Esophagus squamous epithelium (tissue), 5 donors: ENCODE measurements at regions not wholly inside any gene's neighbourhood (a gene's known extent, or its start where the extent isn't known, plus 50 kb on each side); places are given as distances from the start of the nearest gene placed in this dataset.

Experiments
- DNase-seq: peaks from one replicate; lab custom pipeline; 2025; lab: John Stamatoyannopoulos, UW
- H3K27ac ChIP-seq, 4 donors: fragments of 200-600 bp; sonication (generic); one replicate each; pipeline ENCODE4 v1.5.1; 2016 to 2019; ENCODE audit warnings: mild to moderate bottlenecking in 1 of 4
- H3K27me3 ChIP-seq, 4 donors: fragments of 200-600 bp; sonication (generic); 1 replicate in 3 of 4; 2 replicates in 1 of 4; pipeline versions ENCODE4 v1.5.1 to v1.6.0; 2017 to 2021; ENCODE audit warnings: antibody characterized with exemption in 1 of 4
- H3K36me3 ChIP-seq, 3 donors: fragments of 200-600 bp; sonication (generic); one replicate each; pipeline ENCODE4 v1.5.1; 2016 to 2019
- H3K4me1 ChIP-seq, 3 donors: fragments of 200-600 bp; sonication (generic); one replicate each; pipeline ENCODE4 v1.5.1; 2017 to 2019
- H3K4me3 ChIP-seq, 4 donors: fragments of 200-600 bp; sonication (generic); 1 replicate in 3 of 4; 2 replicates in 1 of 4; pipeline ENCODE4 v1.5.1; 2016 to 2019; ENCODE audit warnings: mild to moderate bottlenecking in 2 of 4, moderate library complexity in 1 of 4
- H3K9me3 ChIP-seq, 3 donors: fragments of 200-600 bp; sonication (generic); one replicate each; pipeline ENCODE4 v1.5.1; 2016 to 2019
- POLR2A ChIP-seq, 4 donors: fragments of 450-650 bp; IDR thresholded peaks; one replicate each; pipeline ENCODE4 v1.6.1; 2017; ENCODE audit warnings: antibody characterized with exemption in 4 of 4, mild to moderate bottlenecking in 4 of 4, moderate library complexity in 3 of 4
- WGBS, 2 donors: methylation state at CpG; one replicate each; pipeline ENCODE4 v1.1.5; 2018; 5-methylcytosine and 5-hydroxymethylcytosine counted together
- intact Hi-C: fragments of 100-400 bp; cut with DNase I; formaldehyde crosslinking; loops from one replicate; pipeline ENCODE4 v1.15.0; 2022
- TF ChIP-seq, protein P1 (sequence below), 6 experiments: fragments of 450-650 bp in 4 of 6; fragments of 200-600 bp in 2 of 6; sonication (generic) in 2 of 6; IDR thresholded peaks; one replicate each; pipeline ENCODE4 v1.5.1; 2016 to 2019; ENCODE audit warnings: antibody characterized with exemption in 6 of 6, mild to moderate bottlenecking in 4 of 6, moderate library complexity in 4 of 6
- donor health status: DM: yes; HTN: yes; CAD: no.

DNA sequence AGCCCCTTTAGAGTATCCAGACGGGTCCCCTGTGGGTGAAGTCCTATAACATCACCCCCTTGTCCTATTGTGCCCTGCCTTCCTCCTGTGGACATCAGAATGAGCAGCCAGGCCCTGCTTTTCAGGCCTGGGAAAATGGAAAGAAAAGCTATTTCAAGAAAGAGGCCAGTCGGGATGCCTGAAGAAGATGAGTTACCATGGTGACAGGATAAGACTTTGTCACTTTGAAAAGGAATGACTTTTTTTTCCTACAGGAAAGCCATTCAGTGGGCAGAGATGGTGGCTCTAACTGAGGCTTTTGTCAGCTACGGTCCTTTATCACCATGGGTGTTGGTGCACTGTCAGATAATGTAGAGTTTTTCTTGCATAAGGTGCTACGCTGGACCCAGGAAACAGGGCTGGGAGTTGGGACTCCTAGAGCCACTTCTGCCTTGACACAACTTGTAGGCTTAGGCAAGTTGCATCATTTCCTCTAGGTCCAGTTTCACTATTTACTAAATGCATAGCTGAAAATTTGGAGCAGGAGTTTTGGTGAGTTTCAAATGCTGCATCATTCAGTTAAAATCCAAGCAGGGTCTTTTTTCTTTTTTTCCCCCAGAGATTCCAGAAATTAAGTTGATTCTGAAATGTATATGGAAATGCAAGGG, 179.0 kb upstream of the ADRA1D start:
- TF ChIP-seq, protein P1, sequence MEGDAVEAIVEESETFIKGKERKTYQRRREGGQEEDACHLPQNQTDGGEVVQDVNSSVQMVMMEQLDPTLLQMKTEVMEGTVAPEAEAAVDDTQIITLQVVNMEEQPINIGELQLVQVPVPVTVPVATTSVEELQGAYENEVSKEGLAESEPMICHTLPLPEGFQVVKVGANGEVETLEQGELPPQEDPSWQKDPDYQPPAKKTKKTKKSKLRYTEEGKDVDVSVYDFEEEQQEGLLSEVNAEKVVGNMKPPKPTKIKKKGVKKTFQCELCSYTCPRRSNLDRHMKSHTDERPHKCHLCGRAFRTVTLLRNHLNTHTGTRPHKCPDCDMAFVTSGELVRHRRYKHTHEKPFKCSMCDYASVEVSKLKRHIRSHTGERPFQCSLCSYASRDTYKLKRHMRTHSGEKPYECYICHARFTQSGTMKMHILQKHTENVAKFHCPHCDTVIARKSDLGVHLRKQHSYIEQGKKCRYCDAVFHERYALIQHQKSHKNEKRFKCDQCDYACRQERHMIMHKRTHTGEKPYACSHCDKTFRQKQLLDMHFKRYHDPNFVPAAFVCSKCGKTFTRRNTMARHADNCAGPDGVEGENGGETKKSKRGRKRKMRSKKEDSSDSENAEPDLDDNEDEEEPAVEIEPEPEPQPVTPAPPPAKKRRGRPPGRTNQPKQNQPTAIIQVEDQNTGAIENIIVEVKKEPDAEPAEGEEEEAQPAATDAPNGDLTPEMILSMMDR (IDR thresholded peaks at IDR 0.05), result no peak
- TF ChIP-seq POLR2A (IDR thresholded peaks at IDR 0.05), result no peak
- intact Hi-C loops, result no loop called here
- WGBS, 2 donors, result 56 to 69% methylated on average over 4 of the region's 4 CpGs
- no peaks in the 10 kb centered on the region for H3K4me1 ChIP-seq
- no peak for DNase-seq
- H3K9me3 ChIP-seq, result no peaks in the 10 kb centered on the region
- H3K36me3 ChIP-seq, result no peaks in the 10 kb centered on the region
- H3K27me3 ChIP-seq, result no peaks in the 10 kb centered on the region
- H3K27ac ChIP-seq, result no peak overlapping the region
- H3K4me3 ChIP-seq, result no peak overlapping the region

GRCh38 chr20:4418141-4418540, 169.1 kb upstream of the ADRA1D start:
- no peak for DNase-seq

GRCh38 chr20:4415281-4415680, 166.2 kb upstream of the ADRA1D start:
- Histone ChIP-seq H3K36me3 (no peaks in the 10 kb centered on the region), H3K4me1 (no peaks in the 10 kb centered on the region), H3K4me3 (no peak overlapping the region), H3K9me3 (no peaks in the 10 kb centered on the region), H3K27ac (no peak overlapping the region), H3K27me3 (no peaks in the 10 kb centered on the region)
- intact Hi-C loops, result no loop called here
- WGBS, 2 donors, result 41 to 45% methylated on average over 5 of the region's 5 CpGs
- no peak for DNase-seq
- no peak for TF ChIP-seq POLR2A (IDR thresholded peaks at IDR 0.05)
- TF ChIP-seq, protein P1 (IDR thresholded peaks at IDR 0.05), result no peak

More at GRCh38 chr20:4418141-4418540, 169.1 kb upstream of the ADRA1D start:
- 67 to 72% methylated on average over 4 of the region's 4 CpGs for WGBS, 2 donors
- Histone ChIP-seq H3K27ac (no peak overlapping the region), H3K27me3 (no peaks in the 10 kb centered on the region), H3K36me3 (no peaks in the 10 kb centered on the region), H3K4me1 (no peaks in the 10 kb centered on the region), H3K4me3 (no peak overlapping the region), H3K9me3 (no peaks in the 10 kb centered on the region)
- no peak for TF ChIP-seq POLR2A (IDR thresholded peaks at IDR 0.05)
- intact Hi-C loops, result no loop called here

DNA sequence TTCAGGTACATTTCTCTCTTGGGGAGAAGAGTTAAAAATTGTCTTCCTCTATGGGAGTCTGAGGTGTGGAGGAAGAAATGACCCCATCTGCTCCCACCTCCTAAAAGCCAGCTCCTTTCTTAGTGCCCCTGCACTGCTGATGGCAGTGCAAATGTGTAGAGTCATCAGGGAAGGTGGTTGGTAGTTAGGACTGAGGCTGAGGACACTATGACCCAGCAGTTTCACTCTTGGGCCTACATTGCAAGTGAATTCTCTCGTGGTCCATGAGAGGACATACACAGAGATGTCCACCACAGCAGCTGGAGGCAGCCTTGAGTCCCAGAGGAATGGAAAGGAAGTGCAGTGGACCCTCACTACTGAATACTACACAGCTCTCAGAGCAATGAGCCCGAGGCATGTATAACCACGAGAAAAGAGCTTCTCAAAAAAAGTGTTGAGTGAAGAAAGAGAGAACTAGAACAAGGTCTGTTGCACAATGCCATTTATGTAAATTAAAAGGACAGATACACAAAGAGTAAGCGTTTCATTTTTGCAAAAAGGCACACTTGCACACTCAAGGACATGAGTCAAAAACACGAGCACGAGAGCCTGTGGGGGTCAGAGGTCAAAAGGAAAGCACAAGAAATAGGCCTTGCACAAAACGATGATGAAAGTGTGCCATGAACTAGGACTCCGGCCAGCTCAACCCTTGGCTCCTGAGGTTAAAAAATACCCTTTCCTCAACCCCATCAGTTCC, 164.4 kb upstream of the ADRA1D start:
- H3K27ac ChIP-seq, result no peak overlapping the region
- no peaks in the 10 kb centered on the region for H3K27me3 ChIP-seq
- intact Hi-C loops, result no loop called here
- H3K4me1 ChIP-seq, result no peaks in the 10 kb centered on the region
- no peaks in the 10 kb centered on the region for H3K9me3 ChIP-seq
- no peak for TF ChIP-seq POLR2A (IDR thresholded peaks at IDR 0.05)
- TF ChIP-seq, protein P1 (IDR thresholded peaks at IDR 0.05), result no peak
- no peak overlapping the region for H3K4me3 ChIP-seq
- H3K36me3 ChIP-seq, result no peaks in the 10 kb centered on the region
- no peak for DNase-seq
- WGBS, 2 donors, result 51 to 68% methylated on average over 8 of the region's 8 CpGs

DNA sequence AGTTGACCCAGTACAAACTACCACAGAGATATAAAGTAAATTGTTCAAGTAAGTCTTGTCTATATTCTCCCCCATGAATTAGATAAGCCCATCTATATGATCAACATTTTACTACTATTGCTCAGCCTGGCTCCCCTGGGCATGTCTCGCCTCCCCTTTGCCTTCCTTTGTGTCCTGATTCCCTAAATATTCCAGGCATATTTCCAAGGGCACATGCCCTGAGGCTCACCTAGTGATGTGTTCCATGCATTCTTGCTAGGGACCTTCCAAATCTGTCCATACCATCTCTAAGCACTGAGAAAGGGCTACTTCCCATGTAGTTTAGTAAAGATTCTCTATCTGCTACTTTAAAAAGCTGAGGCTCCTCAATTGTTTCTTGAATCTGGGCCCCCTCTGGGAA, 163.1 kb upstream of the ADRA1D start:
- 55 to 79% methylated on average over 1 of the region's 1 CpG for WGBS, 2 donors
- intact Hi-C loops, result no loop called here
- no peak for DNase-seq
- Histone ChIP-seq H3K4me3 (no peak overlapping the region), H3K4me1 (no peaks in the 10 kb centered on the region), H3K9me3 (no peaks in the 10 kb centered on the region), H3K27me3 (no peaks in the 10 kb centered on the region), H3K36me3 (no peaks in the 10 kb centered on the region), H3K27ac (no peak overlapping the region)
- TF ChIP-seq, protein P1 (IDR thresholded peaks at IDR 0.05), result no peak
- no peak for TF ChIP-seq POLR2A (IDR thresholded peaks at IDR 0.05)
